Stimulated activated CD4-positive, alpha-beta T cell treated with anti-CD3 and anti-CD28 coated beads, Interleukin-15, amount 100 ng/mL, for 24 hours (primary cell): ENCODE measurements at regions not wholly inside any gene's neighbourhood (a gene's known extent, or its start where the extent isn't known, plus 50 kb on each side); places are given as distances from the start of the nearest gene placed in this dataset.

Experiments
- DNase-seq: peaks from one replicate; pipeline ENCODE4 v3.0.0-alpha.2; 2020

- DNase-seq: no peak
Observed at GRCh38 chr7:35498416-35498815, 196.5 kb downstream of the HERPUD2 start.

DNA sequence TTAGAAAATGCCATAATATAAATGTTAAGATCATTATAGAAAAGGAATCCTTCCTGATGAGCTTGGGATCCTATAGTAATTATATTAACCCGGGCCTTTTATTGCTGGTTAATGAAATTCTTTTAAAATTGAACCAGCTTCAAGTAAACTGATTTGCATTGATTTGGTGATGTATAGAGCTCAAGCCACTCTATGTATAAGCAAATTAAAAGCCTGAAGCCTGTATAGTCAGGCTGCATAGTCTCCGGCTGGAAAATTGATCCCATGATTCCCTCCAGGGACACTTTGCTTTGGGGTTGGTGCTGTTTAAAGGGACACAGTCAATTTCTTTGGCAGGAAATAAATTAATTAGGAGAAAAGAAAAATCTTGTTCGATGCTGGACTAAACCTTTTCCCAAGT lies 199.1 kb downstream of the HERPUD2 start:
- DNase-seq: no peak

- no peak for DNase-seq
Observed at GRCh38 chr7:35495377-35495776, 199.6 kb downstream of the HERPUD2 start.

- no peak for DNase-seq
Observed at GRCh38 chr7:35494407-35494806, 200.5 kb downstream of the HERPUD2 start.

GRCh38 chr7:35492451-35493175 lies 202.3 kb downstream of the HERPUD2 start:
- DNase-seq: no peak

DNA sequence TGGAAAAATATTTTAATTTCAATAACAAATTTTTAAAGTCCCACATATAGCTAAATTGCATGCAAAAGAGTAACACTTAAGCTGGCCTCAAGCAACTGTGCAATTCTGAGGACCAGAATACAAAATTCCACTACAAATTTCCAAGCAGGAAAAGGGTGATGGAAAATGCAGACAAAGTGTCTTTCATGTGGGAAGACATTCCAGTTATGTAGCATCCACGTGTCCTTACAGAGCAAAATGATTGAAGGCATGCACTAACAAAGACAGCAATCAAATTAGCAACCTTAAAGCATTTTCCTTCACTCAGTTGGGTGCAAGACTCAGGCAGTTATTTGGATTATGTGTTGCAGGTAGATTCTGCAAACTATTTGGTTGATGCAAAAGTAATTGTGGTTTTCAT lies 203.7 kb downstream of the HERPUD2 start:
- no peak for DNase-seq

GRCh38 chr7:35487841-35488240 lies 207.1 kb downstream of the HERPUD2 start:
- no peak for DNase-seq

DNA sequence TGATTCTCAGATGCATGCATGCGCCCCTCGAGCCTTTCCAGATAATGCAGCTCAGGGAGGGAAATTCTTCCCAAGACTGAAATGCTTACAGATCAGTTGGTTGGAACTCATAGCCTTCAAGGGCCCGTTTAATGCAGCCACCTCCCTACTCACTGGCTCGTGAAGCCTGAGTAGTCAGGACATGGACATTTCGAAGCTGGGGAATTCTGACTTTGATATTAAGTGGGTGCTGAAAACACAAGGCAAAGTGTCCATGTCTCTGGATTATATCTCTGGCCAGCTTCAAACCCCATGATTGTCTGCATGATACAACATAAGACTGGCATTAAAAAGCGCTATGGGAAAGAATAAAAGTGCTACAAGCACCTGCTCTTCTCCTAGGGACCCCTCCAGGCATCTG lies 207.5 kb downstream of the HERPUD2 start:
- DNase-seq: no peak

DNA sequence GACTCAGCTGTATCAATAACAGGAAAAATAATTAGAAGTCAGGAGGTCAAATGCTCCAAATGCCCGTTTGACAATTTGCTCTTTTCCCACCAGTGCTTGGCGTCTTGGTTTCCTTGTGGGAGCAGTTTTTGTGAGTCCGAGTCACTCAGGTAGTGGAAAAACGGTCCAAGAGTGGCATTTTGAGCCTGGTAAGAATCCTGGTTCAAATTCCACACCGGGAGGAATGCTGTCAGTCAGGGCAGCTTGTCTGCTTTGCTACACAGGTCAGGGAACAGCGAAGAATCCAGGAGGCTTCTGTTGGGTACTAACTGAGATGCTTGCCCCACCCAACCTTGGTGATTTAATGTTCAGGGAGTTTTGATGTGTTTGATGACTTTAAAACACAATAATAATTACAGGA lies 209.5 kb downstream of the HERPUD2 start:
- no peak for DNase-seq

DNA sequence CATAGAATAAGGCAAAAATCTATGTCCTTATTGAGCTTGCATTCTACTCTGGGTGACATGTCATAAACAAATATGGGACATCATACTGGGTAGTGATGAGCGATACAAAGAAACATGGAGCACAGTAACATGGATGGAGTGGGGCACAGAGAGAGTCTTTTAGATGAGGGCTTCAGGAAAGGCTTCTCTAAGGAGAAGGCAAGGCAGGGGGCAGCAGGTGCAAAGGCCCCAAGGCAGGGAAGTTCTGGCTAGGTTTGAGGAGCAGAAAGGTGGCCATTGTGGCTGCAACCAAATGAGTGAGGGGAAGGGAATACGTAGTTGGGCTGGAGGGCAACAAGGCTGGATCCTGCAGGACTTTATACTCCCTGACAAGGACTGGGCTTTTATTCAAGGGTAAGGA lies 211.4 kb downstream of the HERPUD2 start:
- DNase-seq: no peak

DNA sequence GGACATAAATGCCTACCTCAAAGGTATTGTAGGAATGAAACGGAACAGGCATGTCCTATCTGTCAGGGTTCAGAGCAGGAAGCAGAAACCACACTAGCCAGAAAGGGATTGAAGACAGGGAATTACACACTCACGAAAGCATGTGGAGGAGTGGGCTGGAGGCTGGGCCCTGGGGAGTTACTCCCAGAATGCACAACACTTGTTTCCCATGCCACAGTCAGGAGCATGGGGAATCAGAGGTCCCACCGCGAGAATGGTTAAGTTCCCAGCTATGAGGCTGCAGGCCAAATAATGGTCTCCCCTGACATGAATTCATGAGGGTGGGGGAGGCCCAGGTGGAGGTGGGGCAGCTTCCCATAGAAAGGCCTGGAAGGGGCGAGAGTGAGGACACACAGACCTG lies 212.7 kb downstream of the HERPUD2 start:
- DNase-seq: no peak

DNA sequence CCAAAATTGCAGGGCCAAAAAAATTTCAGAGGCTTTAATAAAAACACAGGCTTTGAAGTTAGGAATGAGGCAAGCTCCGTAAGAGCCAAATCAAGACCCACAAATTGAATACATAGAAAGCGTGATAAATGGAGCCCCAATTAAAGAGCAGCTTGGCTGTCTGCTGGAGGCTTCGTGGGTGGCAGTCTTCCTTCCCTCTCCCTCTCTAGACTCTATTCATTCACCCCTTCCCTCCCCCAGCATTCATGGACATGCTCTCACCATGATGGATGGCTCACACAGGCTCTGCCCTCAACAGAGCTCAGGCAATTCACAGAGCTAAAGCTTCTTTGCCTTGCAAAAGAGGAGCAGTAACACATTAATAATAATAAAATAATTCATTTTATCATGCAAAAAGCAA lies 214.1 kb downstream of the HERPUD2 start:
- DNase-seq: no peak

DNA sequence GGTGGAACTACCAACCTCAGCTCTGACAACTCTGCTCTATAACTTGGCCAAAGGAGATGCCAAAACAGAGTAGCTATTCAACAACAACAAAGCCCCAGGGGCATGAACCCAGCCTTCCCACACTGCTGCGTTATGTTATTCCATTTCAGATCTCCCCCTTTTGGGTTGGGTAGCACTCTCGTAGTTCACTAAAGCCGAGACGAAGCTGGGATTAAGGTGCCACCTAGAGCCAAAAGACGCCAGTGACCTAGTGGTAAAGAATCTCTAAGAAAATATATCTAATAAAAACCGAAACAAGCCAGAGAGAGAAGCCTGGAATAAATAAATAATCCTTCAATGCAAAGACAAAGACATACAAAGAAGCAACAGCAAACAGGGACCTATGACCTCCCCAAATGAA lies 217.3 kb downstream of the HERPUD2 start:
- no peak for DNase-seq

DNA sequence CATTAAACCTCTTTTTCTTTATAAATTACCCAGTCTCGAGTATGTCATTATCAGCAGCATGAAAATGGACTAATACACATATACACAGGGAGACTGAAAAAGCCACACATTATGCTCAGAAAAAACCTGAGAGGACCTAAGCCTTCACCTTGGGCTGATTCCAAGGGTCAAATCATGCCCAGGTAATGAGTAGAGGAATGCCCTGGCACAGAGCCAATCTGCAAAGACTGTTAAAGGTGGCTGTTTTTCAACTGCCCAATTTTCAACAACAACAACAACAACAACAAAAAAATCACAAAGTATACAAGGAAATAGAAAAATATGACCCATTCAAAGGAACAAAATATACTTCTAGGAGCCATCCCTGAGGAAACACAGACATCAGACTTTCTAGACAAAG lies 220.2 kb upstream of the TBX20 start:
- no peak for DNase-seq

DNA sequence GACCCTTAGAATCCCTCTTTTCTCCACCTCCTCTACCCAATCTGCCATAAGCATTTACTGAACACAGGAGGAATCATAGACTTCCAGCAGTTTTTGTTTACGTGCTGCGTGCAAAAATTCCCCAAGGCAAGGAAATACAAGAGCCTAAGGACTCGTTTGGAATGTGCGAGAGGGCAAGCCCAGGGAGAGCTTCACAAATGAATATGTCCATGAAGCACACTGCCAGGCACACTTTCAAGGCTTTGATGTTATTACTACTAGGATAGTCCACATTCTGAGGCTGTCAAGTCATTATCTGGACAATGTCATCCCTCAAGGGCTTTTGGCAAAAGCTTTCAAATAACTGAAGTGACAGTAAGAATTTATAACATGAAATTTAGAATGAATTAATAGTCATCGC lies 214.7 kb upstream of the TBX20 start:
- DNase-seq: no peak

- DNase-seq: no peak
Observed at GRCh38 chr7:35467456-35467978, 213.6 kb upstream of the TBX20 start.

- no peak for DNase-seq
Observed at GRCh38 chr7:35465791-35466336, 212.0 kb upstream of the TBX20 start.

GRCh38 chr7:35463751-35464150 lies 209.9 kb upstream of the TBX20 start:
- no peak for DNase-seq

GRCh38 chr7:35463176-35463700 lies 209.3 kb upstream of the TBX20 start:
- DNase-seq: no peak

DNA sequence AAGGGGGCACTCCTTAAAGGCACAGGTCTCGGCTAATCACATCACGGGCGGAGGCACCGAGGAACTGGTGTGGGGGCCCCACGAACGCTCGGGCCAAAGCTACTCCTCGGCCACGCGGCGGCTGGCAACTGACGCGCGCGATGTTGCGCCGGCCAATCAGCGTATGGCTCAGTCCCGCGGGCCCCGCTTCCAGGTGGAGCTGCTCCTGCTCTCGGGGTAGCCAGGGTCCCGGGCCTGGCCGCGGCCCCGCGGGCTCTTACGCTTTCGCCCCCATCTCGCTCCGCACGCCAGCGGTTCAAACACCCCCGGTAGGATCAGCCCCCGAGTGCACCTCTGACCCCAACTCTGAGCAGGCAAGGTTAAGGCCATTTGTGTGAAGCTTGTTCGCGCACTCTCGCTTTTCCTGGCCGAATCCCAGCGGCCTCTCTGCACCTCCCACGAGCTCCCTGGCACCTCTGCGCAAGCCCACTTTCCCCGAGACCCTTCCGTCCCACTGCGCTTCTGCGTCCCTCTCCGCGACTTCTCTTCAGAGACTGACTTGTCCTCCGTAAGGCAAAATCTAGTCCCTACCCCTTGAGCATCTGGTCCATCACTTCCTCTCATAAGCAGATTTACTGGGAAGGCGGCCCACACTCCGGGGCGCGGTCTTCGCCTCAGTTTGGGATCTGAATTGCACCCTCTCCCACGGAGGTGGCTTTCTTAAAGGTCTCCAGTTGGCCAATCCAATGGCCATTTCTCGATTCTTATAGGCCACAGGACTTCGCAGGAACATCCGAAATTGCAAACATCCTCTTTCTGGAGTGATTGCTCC lies 200.9 kb upstream of the TBX20 start:
- DNase-seq: no peak

DNA sequence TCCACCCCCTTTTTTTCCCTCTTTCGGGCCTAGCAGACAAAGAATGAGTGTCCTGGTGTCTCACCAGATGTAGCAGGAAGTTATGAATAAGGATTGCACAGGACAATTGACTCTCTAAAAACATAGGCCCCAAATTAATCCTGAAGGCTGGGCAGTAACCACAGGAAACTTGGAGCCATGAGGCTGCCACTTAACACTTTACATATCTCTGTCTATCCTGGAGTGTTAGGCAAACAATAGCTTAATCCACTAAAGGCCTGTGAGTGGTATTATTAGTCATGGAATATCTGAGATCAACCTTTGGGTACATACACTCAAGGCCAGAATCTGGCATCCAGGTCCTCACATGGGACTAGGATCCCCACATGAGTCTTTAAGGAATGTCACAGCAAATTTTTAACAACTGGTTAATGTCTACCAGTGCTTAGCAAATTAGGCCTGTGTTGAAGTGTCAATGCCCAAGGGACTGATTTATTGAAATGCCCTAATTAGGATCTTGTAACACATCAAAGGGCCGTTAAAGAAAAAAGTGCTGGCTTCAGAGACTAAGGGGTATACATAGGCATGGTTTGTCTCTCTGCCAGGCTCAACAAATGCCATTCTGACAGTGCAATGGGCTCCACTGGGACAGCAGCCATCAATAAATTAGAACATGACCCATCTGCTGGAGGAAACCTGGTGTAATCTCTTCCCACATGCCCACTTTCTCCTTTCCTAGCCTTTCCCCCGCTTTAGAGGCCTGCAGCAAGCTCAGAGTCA lies 196.7 kb upstream of the TBX20 start:
- DNase-seq: no peak

DNA sequence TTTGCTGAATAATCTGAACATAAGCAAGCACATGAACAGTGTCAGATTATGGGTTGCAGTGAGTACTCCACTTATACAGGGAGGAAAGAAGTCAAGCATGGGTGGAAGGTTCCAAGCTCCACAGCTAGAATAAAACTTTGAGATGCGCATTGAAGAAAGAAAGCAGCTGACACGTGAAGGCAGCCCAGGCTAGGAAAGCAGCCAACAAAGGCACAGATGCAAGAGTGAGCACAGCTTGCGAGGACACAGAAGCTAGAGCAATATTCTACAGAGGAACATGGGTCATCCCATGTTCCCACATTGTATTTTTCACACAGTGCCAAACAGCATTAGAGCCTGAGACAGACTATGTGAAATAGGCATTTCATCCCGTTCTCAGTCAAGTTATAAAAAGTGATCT lies 194.6 kb upstream of the TBX20 start:
- no peak for DNase-seq

- DNase-seq: no peak
Observed at GRCh38 chr7:35446091-35446490, 192.2 kb upstream of the TBX20 start.
